ENCODE measurements at regions not wholly inside any gene's neighbourhood (a gene's known extent, or its start where the extent isn't known, plus 50 kb on each side); places are given as distances from the start of the nearest gene placed in this dataset.
"Not testable (repeated sequence)": the region's sequence is repeated elsewhere in the genome, so short reads cannot be mapped to it uniquely, and the experiment has no call there.

GRCh38 chr5:82719368-82719767, 357.8 kb downstream of the TMEM167A start:
- no peak for TF ChIP-seq CTCF (IDR thresholded peaks at IDR 0.05; ENCODE audit: borderline replicate concordance, insufficient read depth, low read depth, low read length)
- H3K4me3 ChIP-seq (ENCODE audit: low read depth, low read length) = no peak overlapping the region

GRCh38 chr5:82717738-82718137, 359.5 kb downstream of the TMEM167A start:
- TF ChIP-seq CTCF (IDR thresholded peaks at IDR 0.05; ENCODE audit: borderline replicate concordance, insufficient read depth, low read depth, low read length) = no peak
- H3K4me3 ChIP-seq (ENCODE audit: low read depth, low read length) = no peak overlapping the region

- H3K4me3 ChIP-seq (ENCODE audit: low read depth, low read length) = not testable (repeated sequence)
Measured at GRCh38 chr5:82714732-82715131, 362.5 kb downstream of the TMEM167A start.

GRCh38 chr5:82713811-82714210, 363.4 kb downstream of the TMEM167A start:
- H3K4me3 ChIP-seq (ENCODE audit: low read depth, low read length) = no peak overlapping the region

GRCh38 chr5:82707741-82708140, 369.5 kb downstream of the TMEM167A start:
- H3K4me3 ChIP-seq (ENCODE audit: low read depth, low read length) = no peak overlapping the region
- TF ChIP-seq CTCF (IDR thresholded peaks at IDR 0.05; ENCODE audit: borderline replicate concordance, insufficient read depth, low read depth, low read length) = no peak

More at GRCh38 chr5:82713811-82714210, 363.4 kb downstream of the TMEM167A start:
- no peak for TF ChIP-seq CTCF (IDR thresholded peaks at IDR 0.05; ENCODE audit: borderline replicate concordance, insufficient read depth, low read depth, low read length)

GRCh38 chr5:82704381-82704780, 372.8 kb downstream of the TMEM167A start:
- no peak overlapping the region for H3K4me3 ChIP-seq (ENCODE audit: low read depth, low read length)
- TF ChIP-seq CTCF (IDR thresholded peaks at IDR 0.05; ENCODE audit: borderline replicate concordance, insufficient read depth, low read depth, low read length) = no peak

GRCh38 chr5:82702046-82702445, 375.1 kb downstream of the TMEM167A start:
- no peak for TF ChIP-seq CTCF (IDR thresholded peaks at IDR 0.05; ENCODE audit: borderline replicate concordance, insufficient read depth, low read depth, low read length)
- no peak overlapping the region for H3K4me3 ChIP-seq (ENCODE audit: low read depth, low read length)

GRCh38 chr5:82699737-82700136, 377.5 kb downstream of the TMEM167A start:
- no peak for TF ChIP-seq CTCF (IDR thresholded peaks at IDR 0.05; ENCODE audit: borderline replicate concordance, insufficient read depth, low read depth, low read length)
- H3K4me3 ChIP-seq (ENCODE audit: low read depth, low read length) = no peak overlapping the region

All from GM12875 (cell line).